ENCODE measurements at regions not wholly inside any gene's neighbourhood (a gene's known extent, or its start where the extent isn't known, plus 50 kb on each side); places are given as distances from the start of the nearest gene placed in this dataset.

DNA sequence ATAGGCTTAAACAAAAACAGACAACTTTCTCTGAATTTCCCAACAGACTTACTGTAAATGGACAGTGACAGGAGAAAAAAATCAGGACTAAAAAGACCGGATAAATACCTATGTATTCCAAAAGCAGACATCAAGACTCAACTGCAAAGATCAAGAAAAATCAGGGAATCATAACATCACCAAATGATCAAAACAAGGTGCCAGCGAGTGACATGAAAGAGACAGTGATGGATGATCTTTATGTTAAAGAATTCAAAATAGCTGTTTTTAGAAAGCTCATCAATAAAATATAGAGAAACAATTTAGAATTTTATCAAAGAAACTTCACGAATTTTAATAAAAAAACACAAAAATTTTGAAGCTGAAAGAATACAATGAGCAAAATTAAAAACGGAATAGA is 952.5 kb upstream of the ATXN7L3B start:
- H3K9me3 ChIP-seq (replicated peaks in 1 of 2; ENCODE audit: control insufficient read depth in 1 of 2, insufficient read depth in 1 of 2, low read length in 2 of 2), result peaks cover 14 to 16% of the 10 kb centered on the region in 2 donors

DNA sequence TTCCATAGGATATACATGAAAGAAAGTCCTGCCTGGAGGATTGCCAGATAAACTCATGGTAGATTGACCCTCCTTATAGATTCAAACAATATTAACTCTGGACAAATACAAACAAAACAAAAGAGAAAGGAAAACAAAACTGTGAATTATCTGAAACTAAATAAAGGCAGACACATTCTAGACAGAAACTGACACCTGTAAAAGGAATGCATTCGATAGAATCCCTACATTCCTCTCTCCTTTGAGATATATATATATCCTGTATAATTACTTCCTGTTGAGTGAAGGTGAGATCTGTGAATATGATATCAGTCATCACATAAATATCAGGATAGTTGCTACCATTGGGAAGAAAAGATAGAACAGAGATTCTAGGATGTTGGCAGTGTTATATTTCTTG is 948.4 kb upstream of the ATXN7L3B start:
- Histone ChIP-seq H3K79me2 (ENCODE audit: insufficient read depth, low read length) (no peaks in the 10 kb centered on the region), H3K4me2 (replicated peaks; ENCODE audit: extremely low read depth, low read length, poor library complexity, severe bottlenecking) (no peak overlapping the region), H3K27ac (ENCODE audit: low read depth in 1 of 2, low read length in 2 of 2) (no peak overlapping the region), H3K4me3 (replicated peaks in 1 of 3; ENCODE audit: low read depth in 2 of 3, low read length in 3 of 3) (no peak overlapping the region), H3K36me3 (replicated peaks in 1 of 2; ENCODE audit: control insufficient read depth in 1 of 2, insufficient read depth in 2 of 2, low read length in 2 of 2) (no peaks in the 10 kb centered on the region), H3K4me1 (ENCODE audit: control insufficient read depth in 1 of 2, insufficient read depth in 2 of 2, low read length in 2 of 2) (no peaks in the 10 kb centered on the region), H3K9me3 (replicated peaks in 1 of 2; ENCODE audit: control insufficient read depth in 1 of 2, insufficient read depth in 1 of 2, low read length in 2 of 2) (peaks cover 4 to 10% of the 10 kb centered on the region in 2 donors), H4K20me1 (ENCODE audit: insufficient read depth, low read length) (no peaks in the 10 kb centered on the region), H3K27me3 (ENCODE audit: control insufficient read depth in 2 of 2, insufficient read depth in 2 of 2, low read length in 2 of 2) (no peaks in the 10 kb centered on the region), H2AFZ (ENCODE audit: insufficient read depth, low read depth, low read length, poor library complexity, severe bottlenecking) (no peak overlapping the region), H3K9ac (ENCODE audit: insufficient read depth, low read length, poor library complexity, severe bottlenecking) (no peak overlapping the region)
- Mint-ChIP-seq H3K4me3 (no peak overlapping the region), H3K9me3 (peaks cover 0 to 10% (median 6%) of the 10 kb centered on the region in 7 donors), H3K4me1 (no peaks in the 10 kb centered on the region), H3K36me3 (no peaks in the 10 kb centered on the region), H3K27me3 (ENCODE audit: low read depth in 3 of 3) (peaks cover 0 to 1% (median 0%) of the 10 kb centered on the region in 3 donors), H3K27ac (no peak overlapping the region)
- no CpG with 5 or more reads among the region's 1 CpG for WGBS (ENCODE audit: insufficient coverage)
- TF ChIP-seq, protein P1, sequence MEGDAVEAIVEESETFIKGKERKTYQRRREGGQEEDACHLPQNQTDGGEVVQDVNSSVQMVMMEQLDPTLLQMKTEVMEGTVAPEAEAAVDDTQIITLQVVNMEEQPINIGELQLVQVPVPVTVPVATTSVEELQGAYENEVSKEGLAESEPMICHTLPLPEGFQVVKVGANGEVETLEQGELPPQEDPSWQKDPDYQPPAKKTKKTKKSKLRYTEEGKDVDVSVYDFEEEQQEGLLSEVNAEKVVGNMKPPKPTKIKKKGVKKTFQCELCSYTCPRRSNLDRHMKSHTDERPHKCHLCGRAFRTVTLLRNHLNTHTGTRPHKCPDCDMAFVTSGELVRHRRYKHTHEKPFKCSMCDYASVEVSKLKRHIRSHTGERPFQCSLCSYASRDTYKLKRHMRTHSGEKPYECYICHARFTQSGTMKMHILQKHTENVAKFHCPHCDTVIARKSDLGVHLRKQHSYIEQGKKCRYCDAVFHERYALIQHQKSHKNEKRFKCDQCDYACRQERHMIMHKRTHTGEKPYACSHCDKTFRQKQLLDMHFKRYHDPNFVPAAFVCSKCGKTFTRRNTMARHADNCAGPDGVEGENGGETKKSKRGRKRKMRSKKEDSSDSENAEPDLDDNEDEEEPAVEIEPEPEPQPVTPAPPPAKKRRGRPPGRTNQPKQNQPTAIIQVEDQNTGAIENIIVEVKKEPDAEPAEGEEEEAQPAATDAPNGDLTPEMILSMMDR (IDR thresholded peaks at IDR 0.05), result no peak
- DNase-seq, result no peak
- intact Hi-C loops (cut with micrococcal nuclease), result no loop called here

More for the DNA sequence above, 952.5 kb upstream of the ATXN7L3B start:
- no peak for DNase-seq
- Mint-ChIP-seq H3K27ac (no peak overlapping the region), H3K9me3 (peaks cover 0 to 15% (median 7%) of the 10 kb centered on the region in 7 donors), H3K27me3 (ENCODE audit: low read depth in 3 of 3) (no peaks in the 10 kb centered on the region), H3K36me3 (no peaks in the 10 kb centered on the region), H3K4me3 (no peak overlapping the region), H3K4me1 (no peaks in the 10 kb centered on the region)
- Histone ChIP-seq H4K20me1 (ENCODE audit: insufficient read depth, low read length) (no peaks in the 10 kb centered on the region), H3K27ac (ENCODE audit: low read depth in 1 of 2, low read length in 2 of 2) (no peak overlapping the region), H2AFZ (ENCODE audit: insufficient read depth, low read depth, low read length, poor library complexity, severe bottlenecking) (no peak overlapping the region), H3K4me3 (replicated peaks in 1 of 3; ENCODE audit: low read depth in 2 of 3, low read length in 3 of 3) (no peak overlapping the region), H3K79me2 (ENCODE audit: insufficient read depth, low read length) (no peaks in the 10 kb centered on the region), H3K4me2 (replicated peaks; ENCODE audit: extremely low read depth, low read length, poor library complexity, severe bottlenecking) (no peak overlapping the region), H3K36me3 (replicated peaks in 1 of 2; ENCODE audit: control insufficient read depth in 1 of 2, insufficient read depth in 2 of 2, low read length in 2 of 2) (no peaks in the 10 kb centered on the region), H3K4me1 (ENCODE audit: control insufficient read depth in 1 of 2, insufficient read depth in 2 of 2, low read length in 2 of 2) (no peaks in the 10 kb centered on the region), H3K9ac (ENCODE audit: insufficient read depth, low read length, poor library complexity, severe bottlenecking) (no peak overlapping the region), H3K27me3 (ENCODE audit: control insufficient read depth in 2 of 2, insufficient read depth in 2 of 2, low read length in 2 of 2) (no peaks in the 10 kb centered on the region)
- no CpG with 5 or more reads among the region's 4 CpGs for WGBS (ENCODE audit: insufficient coverage)
- intact Hi-C loops (cut with micrococcal nuclease), result no loop called here
- TF ChIP-seq, protein P1 (IDR thresholded peaks at IDR 0.05), result no peak

All from CD14-positive monocyte (primary cell).